Activated T-cell treated with anti-CD3 and anti-CD28 coated beads, Interleukin-2, amount 50 U/mL, for 24 hours (primary cell): ENCODE measurements at regions not wholly inside any gene's neighbourhood (a gene's known extent, or its start where the extent isn't known, plus 50 kb on each side); places are given as distances from the start of the nearest gene placed in this dataset.

Experiments used
- DNase-seq: peaks from one replicate; pipeline ENCODE4 v3.0.0-alpha.2; 2020
- H3K27ac Mint-ChIP-seq: 2 replicates; pipeline ENCODE4 v1.8.0; 2020; ENCODE audit warnings: mild to moderate bottlenecking, mixed read lengths
- H3K27me3 Mint-ChIP-seq: 2 replicates; pipeline ENCODE4 v1.8.0; 2020; ENCODE audit warnings: mixed read lengths
- H3K36me3 Mint-ChIP-seq: 2 replicates; pipeline ENCODE4 v1.8.0; 2020; ENCODE audit warnings: low read depth, mixed read lengths
- H3K4me1 Mint-ChIP-seq: 2 replicates; pipeline ENCODE4 v1.8.0; 2020; ENCODE audit warnings: low read depth, mixed read lengths
- H3K4me3 Mint-ChIP-seq: 2 replicates; pipeline ENCODE4 v1.8.0; 2020; ENCODE audit warnings: mild to moderate bottlenecking, moderate library complexity, mixed read lengths
- H3K9me3 Mint-ChIP-seq: 2 replicates; pipeline ENCODE4 v1.8.0; 2020; ENCODE audit warnings: mixed read lengths

DNA sequence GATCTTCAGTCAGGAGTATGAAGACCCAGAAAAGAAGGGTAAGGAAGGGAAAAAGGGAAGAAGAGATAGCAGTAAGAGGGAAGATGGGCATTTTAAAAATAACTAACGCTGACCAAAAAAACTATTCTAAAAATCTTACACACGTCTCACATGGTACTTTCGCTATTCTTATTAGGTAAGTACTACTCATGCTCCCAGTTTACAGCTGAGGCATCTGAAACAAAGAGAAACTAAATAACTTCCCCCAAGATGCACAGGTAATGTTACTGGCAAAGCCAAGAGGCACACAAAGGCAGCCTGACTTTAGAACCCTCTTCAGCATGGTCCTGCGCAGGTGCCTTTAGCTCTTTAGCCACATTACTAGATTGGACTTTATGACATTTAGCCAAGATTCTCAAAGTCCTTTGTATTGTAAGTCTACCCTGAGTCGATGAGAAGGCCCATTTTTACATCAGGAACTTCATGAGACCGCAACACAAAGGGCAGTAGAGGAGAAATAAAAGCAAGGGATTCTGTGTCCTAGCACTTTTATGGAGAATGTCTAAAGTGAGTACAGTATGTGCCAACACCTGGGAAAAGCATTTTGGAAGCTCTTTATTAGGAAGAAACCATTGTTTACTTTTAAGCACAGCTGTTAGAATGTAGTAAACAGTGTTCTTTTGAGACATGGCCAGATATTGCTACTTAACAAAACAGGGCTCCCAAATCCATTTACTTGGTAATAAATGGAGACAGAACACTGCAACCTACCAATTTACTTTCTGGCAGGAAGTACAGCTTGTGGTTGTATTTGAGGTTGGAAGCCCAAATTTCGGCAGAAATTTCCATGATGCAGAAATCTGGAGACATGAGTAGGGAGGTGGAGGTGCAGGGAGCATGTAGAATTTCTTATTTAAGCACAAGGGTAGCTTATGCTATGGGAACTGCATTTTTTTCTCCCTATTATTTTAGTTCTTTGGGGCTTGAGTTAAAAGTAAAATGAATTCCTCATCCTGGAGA, 250.7 kb downstream of the KCTD12 start:
- Mint-ChIP-seq H3K4me3 (no peak overlapping the region), H3K36me3 (no peaks in the 10 kb centered on the region), H3K27me3 (peaks cover 2% of the 10 kb centered on the region), H3K4me1 (no peaks in the 10 kb centered on the region), H3K9me3 (no peaks in the 10 kb centered on the region), H3K27ac (no peak overlapping the region)
- no peak for DNase-seq

DNA sequence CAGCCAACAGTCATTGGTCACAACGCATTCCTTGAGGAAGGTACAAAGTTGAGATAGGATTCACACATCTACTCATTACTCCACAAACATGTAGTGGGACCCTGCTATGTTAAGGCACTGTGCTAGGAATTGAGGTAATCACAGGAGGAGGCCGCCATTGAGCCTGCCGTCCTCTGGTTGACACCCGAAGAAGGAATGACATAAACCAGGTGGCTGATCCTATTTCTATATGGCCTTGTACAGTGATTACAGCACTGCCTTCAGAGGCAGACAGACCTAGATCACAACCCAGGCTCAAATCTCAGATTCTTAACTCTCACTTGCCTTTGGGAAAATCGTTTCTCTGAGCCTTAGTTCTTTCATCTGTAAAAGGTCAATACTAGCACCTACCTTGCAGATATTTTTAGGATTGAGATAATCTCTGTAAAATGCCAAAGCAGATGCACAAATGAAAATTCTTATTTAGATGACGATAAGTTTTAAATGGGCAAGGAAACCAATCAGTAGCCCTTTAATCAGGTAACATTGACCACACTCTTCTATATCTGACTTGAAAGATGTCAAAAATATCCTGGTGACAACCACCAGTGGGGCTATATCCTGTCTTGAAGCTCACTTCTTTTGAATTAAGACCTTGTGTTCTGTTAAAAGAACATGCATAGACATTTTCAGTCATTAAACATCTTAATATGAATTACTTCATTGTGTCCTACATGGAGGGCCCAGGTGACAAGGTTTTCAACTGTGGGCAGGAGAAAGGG, 251.6 kb downstream of the KCTD12 start:
- Mint-ChIP-seq H3K4me3 (no peak overlapping the region), H3K36me3 (no peaks in the 10 kb centered on the region), H3K27ac (no peak overlapping the region), H3K27me3 (peaks cover 2% of the 10 kb centered on the region), H3K4me1 (no peaks in the 10 kb centered on the region), H3K9me3 (no peaks in the 10 kb centered on the region)
- no peak for DNase-seq

DNA sequence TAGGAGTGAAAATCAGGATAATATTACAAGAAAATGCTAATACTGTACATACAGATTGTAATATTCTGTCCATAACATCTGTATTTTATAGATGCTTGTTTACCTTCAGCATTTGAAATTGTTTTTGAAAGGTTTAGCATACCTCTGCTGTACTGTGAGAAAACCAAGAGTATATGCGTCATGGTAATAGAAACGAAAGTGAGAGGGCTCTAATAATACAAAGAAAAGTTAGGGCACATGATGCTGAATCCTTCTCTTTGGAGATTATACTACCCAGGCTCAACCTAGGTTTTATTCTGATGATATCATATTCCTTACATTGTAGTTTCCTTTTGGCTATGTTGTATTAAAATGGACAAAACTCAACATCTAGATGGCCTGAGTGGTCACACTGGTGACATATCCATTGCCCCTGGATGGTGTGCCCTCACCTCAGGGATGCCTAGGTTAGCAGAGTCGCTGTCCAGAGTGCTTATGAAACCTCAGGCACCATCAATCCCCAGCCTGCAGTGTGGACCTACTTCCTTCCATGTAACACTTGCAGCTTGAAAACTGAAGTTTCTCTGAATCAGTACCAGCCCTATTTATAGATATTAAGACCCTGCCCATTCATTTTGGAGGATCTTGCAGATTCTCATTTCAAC, 253.7 kb downstream of the KCTD12 start:
- H3K27me3 Mint-ChIP-seq = peaks cover 7% of the 10 kb centered on the region
- no peaks in the 10 kb centered on the region for H3K9me3 Mint-ChIP-seq
- no peak overlapping the region for H3K27ac Mint-ChIP-seq
- H3K4me3 Mint-ChIP-seq = no peak overlapping the region
- no peaks in the 10 kb centered on the region for H3K36me3 Mint-ChIP-seq
- H3K4me1 Mint-ChIP-seq = no peaks in the 10 kb centered on the region
- no peak for DNase-seq

DNA sequence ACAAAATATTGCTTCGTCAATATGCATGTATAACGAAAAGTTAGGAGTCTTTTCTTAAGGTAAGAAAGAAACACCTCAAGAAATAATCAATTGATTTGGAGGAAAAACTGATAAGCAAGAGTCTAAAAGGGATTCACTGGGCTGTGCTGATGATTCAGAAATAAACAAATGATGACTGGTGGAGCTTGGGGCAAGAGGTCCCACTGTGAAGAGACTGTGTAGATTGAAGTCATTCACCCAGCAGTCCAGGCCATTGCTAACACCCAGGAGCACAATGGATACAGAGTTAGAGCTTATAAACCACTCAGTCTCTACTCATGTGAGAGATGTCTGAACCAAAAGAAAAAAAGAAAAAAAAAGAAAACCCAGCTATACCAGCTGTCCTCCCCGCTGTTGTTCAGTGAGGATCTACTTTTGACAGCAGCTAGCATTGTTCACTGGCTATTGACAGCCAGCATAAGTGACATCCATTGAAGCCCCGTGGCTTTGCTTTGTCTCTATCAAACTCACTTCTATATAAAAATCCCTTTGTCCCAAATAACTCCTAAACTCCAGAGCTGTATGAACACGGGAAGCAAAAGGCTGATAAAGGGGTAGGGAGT, 255.5 kb downstream of the KCTD12 start:
- no peaks in the 10 kb centered on the region for H3K4me1 Mint-ChIP-seq
- no peak overlapping the region for H3K4me3 Mint-ChIP-seq
- H3K36me3 Mint-ChIP-seq = no peaks in the 10 kb centered on the region
- H3K27me3 Mint-ChIP-seq = peaks cover 19% of the 10 kb centered on the region
- H3K27ac Mint-ChIP-seq = no peak overlapping the region
- no peaks in the 10 kb centered on the region for H3K9me3 Mint-ChIP-seq
- DNase-seq = no peak

DNA sequence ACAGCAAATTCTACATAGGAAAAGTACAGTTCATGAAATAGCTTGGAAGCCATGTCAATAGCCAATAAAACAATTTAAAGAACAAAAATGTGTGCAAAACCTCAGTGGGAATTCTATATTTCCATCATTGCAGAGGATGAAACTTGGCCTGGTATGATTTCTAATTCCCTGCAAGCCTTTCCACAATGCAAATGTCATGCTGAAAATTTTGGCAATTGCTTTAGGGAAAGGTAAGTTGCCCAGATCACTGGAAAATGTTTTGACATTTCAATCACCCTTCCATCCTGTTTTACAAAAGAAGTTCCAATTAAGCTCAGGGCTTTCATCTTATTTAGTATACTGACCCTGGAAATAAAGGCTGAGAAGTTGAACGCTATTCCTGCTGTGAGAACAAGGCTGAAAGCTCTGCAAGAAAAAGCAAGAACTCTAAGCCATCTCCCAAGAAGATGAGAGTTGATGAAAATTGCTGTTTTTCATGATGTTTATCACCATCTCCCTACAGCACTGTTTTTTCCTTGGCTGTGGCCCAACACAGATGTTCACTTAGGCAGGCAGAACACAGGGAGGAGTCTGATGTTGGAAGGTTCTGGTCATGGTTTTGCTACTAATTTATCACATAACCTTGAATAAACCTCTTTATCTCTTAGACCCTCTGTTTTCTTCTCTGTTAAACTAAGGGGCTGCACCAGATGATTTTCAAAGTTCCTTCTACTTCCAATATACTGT, 263.7 kb downstream of the KCTD12 start:
- peaks cover 25% of the 10 kb centered on the region for H3K27me3 Mint-ChIP-seq
- no peaks in the 10 kb centered on the region for H3K9me3 Mint-ChIP-seq
- no peak overlapping the region for H3K4me3 Mint-ChIP-seq
- DNase-seq = no peak
- H3K4me1 Mint-ChIP-seq = no peaks in the 10 kb centered on the region
- H3K36me3 Mint-ChIP-seq = no peaks in the 10 kb centered on the region
- H3K27ac Mint-ChIP-seq = no peak overlapping the region

DNA sequence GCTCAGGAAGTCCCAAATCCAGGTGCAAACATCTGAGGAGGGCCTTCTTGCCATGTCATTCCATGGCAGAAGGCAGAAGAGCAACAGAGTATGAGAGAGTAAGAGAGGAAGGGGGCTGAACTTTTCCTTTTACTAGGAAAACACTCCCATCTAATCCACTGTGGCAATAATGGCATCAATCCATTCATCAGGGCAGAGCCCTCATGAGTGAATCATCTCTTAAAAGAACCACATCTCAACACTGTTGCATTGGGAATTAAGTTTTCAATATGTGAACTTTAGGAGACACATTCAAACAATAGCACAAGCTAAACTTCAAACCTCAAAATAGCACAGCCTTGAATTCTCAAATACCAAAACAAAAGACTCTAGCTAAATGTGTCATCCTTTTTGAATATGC, 264.5 kb downstream of the KCTD12 start:
- Mint-ChIP-seq H3K9me3 (no peaks in the 10 kb centered on the region), H3K27ac (no peak overlapping the region), H3K36me3 (no peaks in the 10 kb centered on the region), H3K4me1 (no peaks in the 10 kb centered on the region), H3K4me3 (no peak overlapping the region), H3K27me3 (peaks cover 18% of the 10 kb centered on the region)
- no peak for DNase-seq

DNA sequence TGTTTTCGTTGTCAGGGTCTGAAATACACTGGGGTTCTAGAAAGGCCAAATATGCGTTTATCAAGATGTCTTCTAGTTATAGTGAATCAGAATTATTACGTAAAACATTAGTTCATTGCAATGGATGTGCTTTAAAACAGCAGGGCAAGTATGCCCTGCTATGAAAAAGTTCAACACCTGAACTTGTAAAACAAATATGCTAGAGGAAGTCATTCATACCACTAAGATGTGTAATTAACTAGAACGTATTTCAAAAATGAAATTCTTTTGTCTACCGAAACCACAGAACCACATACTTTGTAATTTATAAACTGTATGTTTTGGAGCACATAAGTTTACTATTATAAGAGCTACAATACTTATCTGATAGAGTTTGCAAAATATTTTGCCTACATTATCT, 266.2 kb downstream of the KCTD12 start:
- no peak for DNase-seq
- Mint-ChIP-seq H3K36me3 (no peaks in the 10 kb centered on the region), H3K9me3 (no peaks in the 10 kb centered on the region), H3K4me3 (no peak overlapping the region), H3K4me1 (no peaks in the 10 kb centered on the region), H3K27me3 (peaks cover 9% of the 10 kb centered on the region), H3K27ac (no peak overlapping the region)

DNA sequence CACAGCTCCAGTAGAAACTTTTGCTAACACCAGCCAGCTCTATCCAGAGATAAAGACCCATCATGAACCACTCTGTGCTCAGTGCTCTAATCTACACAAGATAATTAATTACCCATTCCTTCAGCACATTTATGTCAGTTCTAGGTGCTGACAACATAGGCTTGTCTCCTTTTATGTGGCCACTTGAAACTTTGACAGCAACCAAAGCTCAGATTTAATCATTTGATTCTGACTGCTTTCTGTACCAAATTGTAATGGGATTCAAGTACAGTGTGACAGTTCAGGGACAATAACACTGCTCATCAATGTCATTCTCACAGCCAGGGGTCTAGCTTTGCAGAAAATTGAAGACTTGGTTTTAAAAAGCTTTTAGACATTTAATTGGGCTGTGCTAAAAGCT, 266.6 kb downstream of the KCTD12 start:
- DNase-seq = no peak
- Mint-ChIP-seq H3K4me1 (no peaks in the 10 kb centered on the region), H3K9me3 (no peaks in the 10 kb centered on the region), H3K4me3 (no peak overlapping the region), H3K36me3 (no peaks in the 10 kb centered on the region), H3K27ac (no peak overlapping the region), H3K27me3 (peaks cover 9% of the 10 kb centered on the region)

DNA sequence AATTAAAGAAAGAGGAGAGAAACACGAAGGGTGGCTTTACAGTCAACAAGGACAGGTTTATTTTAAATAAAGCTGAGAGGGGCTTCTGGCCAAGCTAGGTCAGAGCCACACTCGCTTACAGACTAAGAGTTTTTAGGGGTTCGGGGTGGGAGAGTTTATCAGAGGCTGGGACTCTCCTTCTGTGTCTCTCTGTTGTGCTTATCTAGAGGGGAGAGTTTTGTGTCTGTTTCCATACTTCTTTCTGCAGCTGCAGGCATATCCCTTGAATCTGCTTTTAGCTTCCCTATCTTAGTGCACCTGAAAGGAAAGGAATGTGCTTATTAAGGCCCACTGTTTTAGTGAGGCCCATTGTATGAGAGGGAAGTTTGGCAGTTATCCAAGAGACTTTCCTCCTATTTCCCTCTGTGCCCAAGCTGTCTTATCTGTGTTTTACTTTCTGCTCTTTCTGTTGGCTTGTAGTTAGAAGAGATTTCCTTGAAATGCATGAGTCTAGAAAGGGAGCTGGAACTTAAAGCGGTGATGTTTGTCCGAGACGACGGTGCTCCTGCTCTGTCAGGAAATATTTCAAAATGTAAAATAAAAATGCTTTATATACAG, 275.3 kb downstream of the KCTD12 start:
- H3K27ac Mint-ChIP-seq = no peak overlapping the region
- H3K27me3 Mint-ChIP-seq = no peaks in the 10 kb centered on the region
- DNase-seq = no peak
- H3K4me1 Mint-ChIP-seq = no peaks in the 10 kb centered on the region
- H3K36me3 Mint-ChIP-seq = no peaks in the 10 kb centered on the region
- H3K9me3 Mint-ChIP-seq = no peaks in the 10 kb centered on the region
- no peak overlapping the region for H3K4me3 Mint-ChIP-seq

DNA sequence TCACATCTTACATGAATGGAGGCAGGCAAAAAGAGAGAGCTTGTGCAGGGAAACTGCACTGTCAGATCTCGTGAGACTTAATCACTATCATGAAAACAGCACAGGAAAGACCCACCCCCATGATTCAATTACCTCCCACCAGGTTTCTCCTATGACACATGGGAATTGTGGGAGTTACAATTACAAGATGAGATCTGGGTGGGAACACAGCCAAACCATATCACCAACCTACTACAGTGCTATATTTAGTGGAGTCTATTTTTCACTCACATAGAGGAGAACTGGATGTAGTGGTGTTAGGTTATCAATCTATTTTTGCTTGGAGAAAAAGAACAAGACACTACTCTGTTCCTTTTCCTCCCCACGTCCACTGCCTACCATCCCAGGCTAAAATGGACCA, 276.6 kb downstream of the KCTD12 start:
- no peaks in the 10 kb centered on the region for H3K9me3 Mint-ChIP-seq
- no peaks in the 10 kb centered on the region for H3K4me1 Mint-ChIP-seq
- no peaks in the 10 kb centered on the region for H3K36me3 Mint-ChIP-seq

DNA sequence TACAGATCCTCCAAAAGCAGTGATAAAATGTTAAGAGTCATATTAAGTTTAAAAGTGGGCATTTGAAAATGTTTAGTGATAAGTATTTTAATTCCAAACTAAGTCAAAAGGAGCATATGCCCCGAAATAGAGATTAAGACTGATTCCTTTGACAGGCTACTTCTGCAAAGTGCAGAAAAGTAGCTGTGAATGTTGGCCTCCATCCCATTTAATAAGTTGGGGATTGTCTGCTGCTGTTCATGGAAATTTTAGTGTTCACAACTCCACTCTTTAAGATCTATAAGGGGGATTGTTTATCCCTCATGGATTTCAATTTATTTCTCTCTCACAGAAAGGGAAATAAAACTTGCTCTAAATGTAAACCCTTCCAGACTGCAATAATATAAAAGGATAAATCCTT, 278.3 kb downstream of the KCTD12 start:
- H3K4me3 Mint-ChIP-seq = no peak overlapping the region
- peaks cover 2% of the 10 kb centered on the region for H3K27me3 Mint-ChIP-seq
- H3K27ac Mint-ChIP-seq = no peak overlapping the region
- no peaks in the 10 kb centered on the region for H3K36me3 Mint-ChIP-seq
- no peak for DNase-seq
- no peaks in the 10 kb centered on the region for H3K4me1 Mint-ChIP-seq
- no peaks in the 10 kb centered on the region for H3K9me3 Mint-ChIP-seq

More for the DNA sequence above, 276.6 kb downstream of the KCTD12 start:
- no peak overlapping the region for H3K4me3 Mint-ChIP-seq
- no peak overlapping the region for H3K27ac Mint-ChIP-seq
- H3K27me3 Mint-ChIP-seq = no peaks in the 10 kb centered on the region
- DNase-seq = no peak

DNA sequence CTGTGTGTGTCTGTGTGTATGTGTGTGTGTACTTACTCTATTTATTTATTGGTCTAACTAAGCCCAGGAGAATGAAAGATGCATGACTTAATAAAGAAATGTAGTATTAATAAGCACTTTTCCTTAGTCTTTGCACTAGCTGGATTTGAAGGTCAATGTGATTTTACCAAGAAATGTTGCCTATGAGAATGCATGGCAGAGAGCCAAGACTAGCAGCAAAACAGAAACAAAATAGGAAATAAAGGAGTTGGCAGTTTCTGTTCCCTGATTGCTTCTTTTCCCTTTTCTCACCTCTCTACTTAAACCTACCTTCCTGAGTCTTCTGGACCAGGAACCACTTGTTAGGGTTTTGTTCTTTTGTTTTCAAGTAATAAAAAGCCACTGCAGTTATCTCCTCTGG, 286.1 kb downstream of the KCTD12 start:
- Mint-ChIP-seq H3K4me1 (no peaks in the 10 kb centered on the region), H3K4me3 (no peak overlapping the region), H3K27ac (no peak overlapping the region), H3K27me3 (peaks cover 6% of the 10 kb centered on the region), H3K9me3 (no peaks in the 10 kb centered on the region), H3K36me3 (no peaks in the 10 kb centered on the region)
- no peak for DNase-seq

DNA sequence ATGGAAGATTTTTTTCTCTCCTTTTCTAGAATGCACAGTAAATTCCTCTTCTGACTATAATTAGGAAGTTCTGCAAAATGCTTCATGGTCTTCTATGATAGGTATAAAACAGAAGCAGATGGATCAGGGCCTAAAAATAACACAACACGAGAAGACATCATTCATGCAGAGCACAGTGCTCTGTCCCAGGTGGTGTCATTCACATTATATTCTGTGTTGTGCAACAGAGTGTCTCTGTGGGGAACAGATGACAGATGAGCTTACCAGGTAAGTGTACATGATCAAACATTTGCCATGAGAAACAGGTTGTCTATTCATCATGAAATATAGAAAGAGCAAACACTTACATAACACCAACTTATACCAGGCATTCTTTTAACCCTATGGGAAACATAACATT, 288.3 kb downstream of the KCTD12 start:
- H3K9me3 Mint-ChIP-seq = no peaks in the 10 kb centered on the region
- H3K4me1 Mint-ChIP-seq = no peaks in the 10 kb centered on the region
- no peaks in the 10 kb centered on the region for H3K36me3 Mint-ChIP-seq
- H3K4me3 Mint-ChIP-seq = no peak overlapping the region
- H3K27ac Mint-ChIP-seq = no peak overlapping the region
- DNase-seq = no peak
- peaks cover 3% of the 10 kb centered on the region for H3K27me3 Mint-ChIP-seq

DNA sequence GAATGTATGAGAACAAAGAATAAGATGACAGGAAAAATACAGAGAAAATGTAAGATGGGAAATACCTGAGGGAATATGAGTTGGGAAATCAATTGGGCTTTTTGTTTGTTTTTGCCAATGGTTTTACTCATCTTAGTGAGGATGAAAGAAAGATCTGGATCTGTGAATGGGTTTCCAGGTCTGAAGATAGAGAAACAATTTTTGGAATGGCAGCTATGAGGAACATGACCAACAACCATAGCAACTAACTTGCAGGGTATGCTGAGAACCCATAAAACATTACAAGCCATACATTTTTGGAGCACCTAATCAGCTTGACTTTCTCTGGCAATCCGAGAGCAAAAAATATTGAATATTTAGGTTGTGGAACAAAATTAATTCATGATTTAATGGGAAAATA, 290.0 kb downstream of the KCTD12 start:
- no peak overlapping the region for H3K27ac Mint-ChIP-seq
- H3K4me1 Mint-ChIP-seq = no peaks in the 10 kb centered on the region
- DNase-seq = no peak
- H3K27me3 Mint-ChIP-seq = no peaks in the 10 kb centered on the region
- no peak overlapping the region for H3K4me3 Mint-ChIP-seq
- H3K9me3 Mint-ChIP-seq = no peaks in the 10 kb centered on the region
- H3K36me3 Mint-ChIP-seq = no peaks in the 10 kb centered on the region
